ENCODE measurements at regions not wholly inside any gene's neighbourhood (a gene's known extent, or its start where the extent isn't known, plus 50 kb on each side); places are given as distances from the start of the nearest gene placed in this dataset.

GRCh38 chr2:121076885-121077549, 208.0 kb downstream of the TFCP2L1 start:
- TF ChIP-seq YY1 (IDR thresholded peaks at IDR 0.05; ENCODE audit: insufficient read depth, insufficient read length) (no peak), ZNF274 (IDR thresholded peaks at IDR 0.05; ENCODE audit: low read depth, low read length) (no peak)
